Fibroblast of villous mesenchyme (primary cell): ENCODE measurements at regions not wholly inside any gene's neighbourhood (a gene's known extent, or its start where the extent isn't known, plus 50 kb on each side); places are given as distances from the start of the nearest gene placed in this dataset.

ENCODE experiments used
- DNase-seq: peaks from one replicate; pipeline ENCODE4 v3.0.0-alpha.2; 2010; ENCODE audit warnings: low read depth
- H3K4me3 ChIP-seq: 2 replicates; pipeline ENCODE4 v1.5.1; 2011; ENCODE audit warnings: low read depth, mild to moderate bottlenecking, low read length
- TF ChIP-seq, protein P1 (sequence below): IDR thresholded peaks from 2 replicates; pipeline ENCODE4 v1.5.1; 2012; ENCODE audit warnings: low read depth, mild to moderate bottlenecking, low read length; ENCODE audit not compliant: insufficient read depth

DNA sequence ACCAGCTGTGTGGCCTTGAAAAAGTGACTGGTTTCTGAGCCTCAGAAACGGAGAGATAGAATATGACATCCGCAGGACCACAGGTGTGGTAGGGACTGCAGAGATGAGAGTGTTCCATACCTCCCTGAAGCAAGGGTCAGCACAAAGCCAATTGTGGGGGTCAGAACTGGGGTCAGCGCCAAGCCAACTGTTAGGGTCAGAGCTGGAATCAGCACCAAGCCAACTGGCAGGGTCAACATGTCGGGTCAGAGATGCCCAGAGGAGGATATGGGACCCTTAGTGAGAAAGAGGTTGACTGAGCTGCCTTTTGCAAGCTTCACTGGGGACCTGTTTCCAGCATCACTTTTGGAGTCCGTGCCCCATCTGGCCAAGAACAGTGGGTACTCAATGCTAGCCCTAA, 93.9 kb downstream of the MATN1 start:
- DNase-seq = no peak
- no peak overlapping the region for H3K4me3 ChIP-seq
- TF ChIP-seq, protein P1, sequence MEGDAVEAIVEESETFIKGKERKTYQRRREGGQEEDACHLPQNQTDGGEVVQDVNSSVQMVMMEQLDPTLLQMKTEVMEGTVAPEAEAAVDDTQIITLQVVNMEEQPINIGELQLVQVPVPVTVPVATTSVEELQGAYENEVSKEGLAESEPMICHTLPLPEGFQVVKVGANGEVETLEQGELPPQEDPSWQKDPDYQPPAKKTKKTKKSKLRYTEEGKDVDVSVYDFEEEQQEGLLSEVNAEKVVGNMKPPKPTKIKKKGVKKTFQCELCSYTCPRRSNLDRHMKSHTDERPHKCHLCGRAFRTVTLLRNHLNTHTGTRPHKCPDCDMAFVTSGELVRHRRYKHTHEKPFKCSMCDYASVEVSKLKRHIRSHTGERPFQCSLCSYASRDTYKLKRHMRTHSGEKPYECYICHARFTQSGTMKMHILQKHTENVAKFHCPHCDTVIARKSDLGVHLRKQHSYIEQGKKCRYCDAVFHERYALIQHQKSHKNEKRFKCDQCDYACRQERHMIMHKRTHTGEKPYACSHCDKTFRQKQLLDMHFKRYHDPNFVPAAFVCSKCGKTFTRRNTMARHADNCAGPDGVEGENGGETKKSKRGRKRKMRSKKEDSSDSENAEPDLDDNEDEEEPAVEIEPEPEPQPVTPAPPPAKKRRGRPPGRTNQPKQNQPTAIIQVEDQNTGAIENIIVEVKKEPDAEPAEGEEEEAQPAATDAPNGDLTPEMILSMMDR = no peak

DNA sequence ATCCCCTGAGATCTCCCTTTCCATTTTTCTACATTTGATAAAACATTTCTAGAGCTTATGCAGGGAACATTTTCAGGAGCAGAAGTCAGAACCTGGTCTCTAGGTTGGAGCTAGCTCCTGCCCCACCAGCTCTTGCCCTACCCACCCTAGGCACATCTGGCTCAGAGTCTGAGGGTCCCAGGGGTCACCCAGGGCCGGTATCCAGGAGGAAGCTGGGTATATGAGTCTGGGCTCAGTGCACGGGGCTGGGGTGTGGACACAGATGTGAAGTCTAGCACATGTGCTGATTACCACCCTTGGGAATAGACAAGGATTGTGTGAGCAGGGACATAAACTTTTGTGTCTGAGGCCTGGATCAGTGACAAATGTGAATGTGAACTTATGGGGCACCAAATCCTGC, 95.4 kb downstream of the MATN1 start:
- H3K4me3 ChIP-seq = no peak overlapping the region
- no peak for DNase-seq
- TF ChIP-seq, protein P1 = no peak

- H3K4me3 ChIP-seq = no peak overlapping the region
- no peak for DNase-seq
- TF ChIP-seq, protein P1 = no peak
These were observed 96.2 kb downstream of the MATN1 start for GRCh38 chr1:30627206-30627605.

GRCh38 chr1:30623431-30623830, 100.0 kb downstream of the MATN1 start:
- no peak overlapping the region for H3K4me3 ChIP-seq
- TF ChIP-seq, protein P1 = no peak
- no peak for DNase-seq

DNA sequence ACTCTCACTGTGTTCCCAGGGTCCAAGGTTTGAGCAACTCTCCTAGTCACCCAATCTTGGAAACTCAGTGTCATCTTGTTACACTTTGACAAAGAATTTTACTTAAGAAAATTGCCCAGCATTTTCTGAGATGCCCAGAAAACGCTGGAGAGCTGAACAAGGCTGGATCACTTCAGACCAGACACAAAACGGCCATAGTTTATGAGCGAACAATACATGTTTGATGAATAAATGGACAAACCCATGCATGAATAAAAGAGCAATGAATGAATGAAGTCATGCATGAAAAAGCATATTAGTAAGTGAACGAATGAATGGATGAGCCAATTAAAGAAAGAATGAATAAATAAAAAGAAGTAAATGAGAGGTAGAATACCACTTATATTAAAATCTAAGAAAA, 103.8 kb downstream of the MATN1 start:
- TF ChIP-seq, protein P1 = no peak
- DNase-seq = no peak
- H3K4me3 ChIP-seq = no peak overlapping the region

DNA sequence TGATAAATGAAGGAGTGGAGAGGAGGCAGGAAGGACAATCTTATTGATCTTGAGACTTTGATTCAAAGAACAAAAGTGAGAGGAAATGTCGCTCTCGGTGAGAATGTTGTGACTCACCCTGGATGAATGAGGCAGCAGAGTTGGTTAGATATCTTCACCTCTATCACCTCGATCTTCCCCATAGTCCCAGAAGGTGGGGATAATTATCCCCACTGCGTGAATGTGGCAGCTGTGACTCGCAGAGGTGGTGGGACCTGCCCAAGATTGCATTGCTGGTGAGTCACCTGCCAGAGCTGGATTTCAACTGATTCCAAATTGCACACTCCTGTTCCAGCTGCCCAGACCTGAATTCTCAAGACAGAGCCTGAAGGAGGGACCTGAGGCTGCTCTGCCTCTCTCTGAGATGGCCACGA, 105.0 kb downstream of the MATN1 start:
- DNase-seq = no peak
- TF ChIP-seq, protein P1 = no peak
- H3K4me3 ChIP-seq = no peak overlapping the region

DNA sequence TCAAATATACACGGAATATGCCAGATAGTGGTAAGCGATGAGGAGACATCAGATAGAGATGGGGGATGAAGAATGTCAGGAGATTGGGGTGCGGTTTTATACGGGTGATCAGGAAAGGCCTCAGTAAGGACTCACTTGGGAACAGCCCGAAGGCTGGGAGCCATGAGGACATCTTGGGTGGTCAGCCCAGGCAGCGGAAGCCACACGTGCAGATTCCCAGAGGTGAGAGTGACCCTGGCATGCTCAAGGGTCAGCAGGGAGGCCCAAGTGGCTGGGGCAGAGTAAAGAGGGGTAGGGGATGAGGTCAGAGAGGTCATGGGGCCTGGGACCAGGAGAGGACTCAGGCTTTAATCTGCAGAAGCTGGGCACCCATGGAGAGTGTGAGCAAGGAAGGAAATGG, 106.6 kb downstream of the MATN1 start:
- DNase-seq = no peak
- no peak overlapping the region for H3K4me3 ChIP-seq
- TF ChIP-seq, protein P1 = no peak
